GM12878 (cell line): ENCODE measurements at regions not wholly inside any gene's neighbourhood (a gene's known extent, or its start where the extent isn't known, plus 50 kb on each side); places are given as distances from the start of the nearest gene placed in this dataset.

ENCODE experiments used
- ATAC-seq: fragments of 200-7000 bp; cut with Tn5 transposase; 3 replicates; pipeline ENCODE4 v1.9.1; 2020; ENCODE audit warnings: mild to moderate bottlenecking, moderate library complexity
- BruUV-seq: library from RNA; stranded (reverse); fragments of 400-500 nt; replicated peaks from 2 replicates; lab custom pipeline; 2021; lab: Mats Ljungman, UMichigan
- CTCF ChIA-PET: fragments of 300-600 bp; sonication (Branson Sonifier 250); formaldehyde crosslinking; extraction: SDS; loops from one replicate; lab custom pipeline; 2021; ENCODE audit warnings: inconsistent platforms; lab: Yijun Ruan, JAX
- POLR2A ChIA-PET: fragments of 350-600 bp; formaldehyde crosslinking; extraction: SDS; loops from one replicate; lab custom pipeline; 2021; ENCODE audit warnings: inconsistent platforms; lab: Charles Lee
- RAD21 ChIA-PET: fragments of 300-600 bp; sonication (Branson Sonifier 250); formaldehyde crosslinking; loops from one replicate; lab custom pipeline; 2023; ENCODE audit warnings: antibody characterized with exemption; ENCODE audit not compliant: unreplicated experiment; lab: Charles Lee
- SMC1A ChIA-PET: fragments of 300-600 bp; sonication (Branson Sonifier 250); formaldehyde crosslinking; loops from one replicate; lab custom pipeline; 2023; ENCODE audit not compliant: unreplicated experiment, uncharacterized antibody; lab: Charles Lee
- DNase-seq: peaks from one replicate; pipeline ENCODE4 v3.0.0-alpha.2; 2011; ENCODE audit warnings: low read depth, low spot score
- FAIRE-seq: peaks from 3 replicates; lab custom pipeline; 2011; peaks lifted over from hg19 to GRCh38; lab: Jason Lieb, UNC
- H2AFZ ChIP-seq: 2 replicates; pipeline ENCODE4 v1.6.0; 2011; ENCODE audit warnings: low read depth, low read length, control low read depth; ENCODE audit not compliant: control insufficient read depth
- H3K27ac ChIP-seq: 2 replicates; pipeline ENCODE4 v1.5.1; 2011; ENCODE audit warnings: control low read depth; ENCODE audit not compliant: control insufficient read depth, insufficient read depth
- H3K27me3 ChIP-seq, 2 experiments: replicated peaks in 1 of 2; 2 replicates each; pipeline versions ENCODE4 v1.6.0 to v1.6.1; 2011; ENCODE audit warnings: low read length in 1 of 2; ENCODE audit not compliant: control insufficient read depth in 2 of 2, insufficient read depth in 2 of 2
- H3K36me3 ChIP-seq, 2 experiments: 2 replicates each; pipeline ENCODE4 v1.5.1; 2011; ENCODE audit warnings: low read length in 1 of 2; ENCODE audit not compliant: control insufficient read depth in 2 of 2, insufficient read depth in 2 of 2
- H3K4me1 ChIP-seq: 2 replicates; pipeline ENCODE4 v1.6.1; 2011; ENCODE audit warnings: mild to moderate bottlenecking, low read length, moderate library complexity, mixed read lengths; ENCODE audit not compliant: control insufficient read depth, insufficient read depth
- H3K4me2 ChIP-seq: 2 replicates; pipeline ENCODE4 v1.6.0; 2011; ENCODE audit warnings: control low read depth; ENCODE audit not compliant: control insufficient read depth, insufficient read depth
- H3K4me3 ChIP-seq: fragments of 200-600 bp; sonication (generic); 2 replicates; pipeline ENCODE4 v1.5.1; 2016
- H3K79me2 ChIP-seq: 2 replicates; pipeline ENCODE4 v1.6.0; 2011; ENCODE audit warnings: low read length; ENCODE audit not compliant: control insufficient read depth, insufficient read depth
- H3K9ac ChIP-seq: 2 replicates; pipeline ENCODE4 v1.8.0; 2011; ENCODE audit warnings: low read length, control low read depth, mixed read lengths; ENCODE audit not compliant: control insufficient read depth, insufficient read depth
- H3K9me3 ChIP-seq: replicated peaks from 3 replicates; pipeline ENCODE4 v1.5.1; 2011; ENCODE audit warnings: mild to moderate bottlenecking, low read length; ENCODE audit not compliant: control insufficient read depth, insufficient read depth
- H4K20me1 ChIP-seq: 2 replicates; pipeline ENCODE4 v1.6.0; 2011; ENCODE audit not compliant: control insufficient read depth, insufficient read depth
- CHD2 ChIP-seq: IDR thresholded peaks from 2 replicates; pipeline ENCODE4 v1.6.1; 2011; ENCODE audit warnings: low read depth, low read length, improper control_type of control experiment, borderline replicate concordance
- ESRRA ChIP-seq: IDR thresholded peaks from 2 replicates; pipeline ENCODE4 v1.6.1; 2012; ENCODE audit warnings: mild to moderate bottlenecking, low read length, improper control_type of control experiment
- ETV6 ChIP-seq, 2 experiments: fragments of 450-650 bp in 1 of 2; IDR thresholded peaks in 1 of 2; conservative IDR thresholded peaks in 1 of 2; 2 replicates each; pipeline ENCODE4 v1.6.1; 2014; ENCODE audit warnings: antibody characterized with exemption in 1 of 2, borderline replicate concordance in 1 of 2, low read depth in 1 of 2, mild to moderate bottlenecking in 1 of 2, moderate library complexity in 1 of 2
- HDAC2 ChIP-seq: fragments of 200-600 bp; sonication (generic); IDR thresholded peaks from 2 replicates; pipeline ENCODE4 v1.6.1; 2017
- JUND ChIP-seq: IDR thresholded peaks from 2 replicates; pipeline ENCODE4 v1.6.1; 2012; ENCODE audit warnings: low read depth, mild to moderate bottlenecking, low read length, improper control_type of control experiment, moderate library complexity
- LARP7 ChIP-seq: fragments of 450-650 bp; IDR thresholded peaks from 2 replicates; pipeline ENCODE4 v1.6.1; 2017; ENCODE audit warnings: mild to moderate bottlenecking
- MTA3 ChIP-seq: IDR thresholded peaks from 2 replicates; pipeline ENCODE4 v1.6.1; 2012; ENCODE audit warnings: low read length, inconsistent platforms, borderline replicate concordance
- POU2F2 ChIP-seq: IDR thresholded peaks from 3 replicates; pipeline ENCODE4 v1.6.1; 2011; ENCODE audit warnings: low read depth, mild to moderate bottlenecking, low read length, borderline replicate concordance
- RAD51 ChIP-seq: fragments of 450-650 bp; IDR thresholded peaks from 2 replicates; pipeline ENCODE4 v1.6.1; 2016; ENCODE audit warnings: moderate library complexity, mild to moderate bottlenecking, inconsistent platforms
- SP1 ChIP-seq: IDR thresholded peaks from one replicate; pipeline ENCODE4 v1.6.1; 2011; ENCODE audit warnings: low read depth, low read length
- TAF1 ChIP-seq: IDR thresholded peaks from 2 replicates; pipeline ENCODE4 v1.6.1; 2011; ENCODE audit warnings: mild to moderate bottlenecking, low read depth, low read length, borderline replicate concordance
- YY1 ChIP-seq: IDR thresholded peaks from 2 replicates; pipeline ENCODE4 v1.6.1; 2011; ENCODE audit warnings: low read depth, mild to moderate bottlenecking, low read length
- ZBED1 ChIP-seq: IDR thresholded peaks from 2 replicates; pipeline ENCODE4 v1.6.1; 2016; ENCODE audit warnings: borderline replicate concordance
- ZBTB11 ChIP-seq: fragments of 450-650 bp; formaldehyde crosslinking; IDR thresholded peaks from 2 replicates; pipeline ENCODE4 v1.5.0; 2022; ENCODE audit warnings: mild to moderate bottlenecking, missing genetic modification characterization
- ZZZ3 ChIP-seq: IDR thresholded peaks from 2 replicates; pipeline ENCODE4 v1.6.1; 2011; ENCODE audit warnings: low read depth; ENCODE audit not compliant: control insufficient read depth, insufficient read length
- WGBS: methylation state at CpG from one replicate; pipeline ENCODE4 v1.1.6; 2016; ENCODE audit warnings: low lambda C conversion rate; ENCODE audit not compliant: insufficient replicate concordance, insufficient coverage; ENCODE audit errors: missing lambda C conversion rate; 5-methylcytosine and 5-hydroxymethylcytosine counted together
- in situ Hi-C: fragments of 300-500 bp; cut with MboI; formaldehyde crosslinking; loops from 9 replicates; pipeline ENCODE4 v1.14.3; 2018; ENCODE audit warnings: mixed read lengths
- intact Hi-C: fragments of 100-400 bp; cut with micrococcal nuclease; formaldehyde crosslinking; loops from one replicate; pipeline ENCODE4 v1.14.2; 2022; ENCODE audit not compliant: unreplicated experiment
- TF ChIP-seq, protein P1 (sequence below): fragments of 450-650 bp; IDR thresholded peaks from 2 replicates; pipeline ENCODE4 v1.6.1; 2014; ENCODE audit warnings: mild to moderate bottlenecking
- TF ChIP-seq, protein P2 (sequence below): fragments of 450-650 bp; conservative IDR thresholded peaks from 2 replicates; pipeline ENCODE4 v1.6.1; 2017; ENCODE audit warnings: mild to moderate bottlenecking, moderate library complexity
- TF ChIP-seq, protein P3 (sequence below): IDR thresholded peaks from 2 replicates; pipeline ENCODE4 v1.6.1; 2012; ENCODE audit warnings: low read length, inconsistent platforms

DNA sequence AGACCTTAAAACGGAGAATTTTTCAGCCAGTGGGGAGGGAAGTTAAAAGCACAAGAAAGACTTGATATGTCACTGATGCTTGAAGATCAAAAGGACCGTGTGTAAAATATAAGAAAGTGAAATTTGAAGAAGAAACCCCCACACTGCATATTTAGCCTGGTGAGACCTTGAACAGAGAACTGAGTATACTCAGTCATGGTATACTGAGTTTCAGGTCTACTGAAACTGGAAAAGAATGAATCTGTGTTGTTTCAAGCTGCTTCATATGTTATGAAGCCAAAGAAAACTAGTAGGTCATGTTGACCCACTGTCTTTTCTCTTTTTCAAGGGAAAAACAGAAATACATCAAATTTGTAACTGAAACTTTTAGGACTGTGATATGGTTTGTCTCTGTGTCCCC lies 443.8 kb upstream of the GJE1 start:
- Histone ChIP-seq H3K9ac (no peak overlapping the region), H3K4me1 (no peaks in the 10 kb centered on the region), H3K36me3 (no peaks in the 10 kb centered on the region), H2AFZ (no peak overlapping the region), H3K79me2 (no peaks in the 10 kb centered on the region), H3K4me2 (no peak overlapping the region), H3K9me3 (no peaks in the 10 kb centered on the region), H3K27ac (no peak overlapping the region), H3K27me3 (no peaks in the 10 kb centered on the region), H3K4me3 (no peak overlapping the region), H4K20me1 (no peaks in the 10 kb centered on the region)
- intact Hi-C loops (no loop called here), in situ Hi-C loops (no loop called here)
- no peak for FAIRE-seq
- RAD21 ChIA-PET = no interaction called here
- POLR2A ChIA-PET = no interaction called here
- CTCF ChIA-PET = no interaction called here
- 0% methylated on average over 2 of the region's 2 CpGs for WGBS
- ATAC-seq = peak; percentile 71
- SMC1A ChIA-PET = no interaction called here
- BruUV-seq = no TSS peak
- TF ChIP-seq CHD2 (no peak), TAF1 (no peak), ESRRA (no peak), RAD51 (no peak), JUND (no peak), SP1 (no peak), MTA3 (no peak), ZZZ3 (no peak), ZBED1 (no peak), LARP7 (no peak), POU2F2 (no peak), ETV6 (conservative IDR thresholded peaks at IDR 0.05 in 1 of 2, IDR thresholded peaks at IDR 0.05 in 1 of 2; ENCODE audit: borderline replicate concordance in 1 of 2, low read depth in 1 of 2) (no peak), ZBTB11 (CRISPR knock-in tag) (no peak), HDAC2 (no peak), YY1 (no peak)
- TF ChIP-seq, protein P1, sequence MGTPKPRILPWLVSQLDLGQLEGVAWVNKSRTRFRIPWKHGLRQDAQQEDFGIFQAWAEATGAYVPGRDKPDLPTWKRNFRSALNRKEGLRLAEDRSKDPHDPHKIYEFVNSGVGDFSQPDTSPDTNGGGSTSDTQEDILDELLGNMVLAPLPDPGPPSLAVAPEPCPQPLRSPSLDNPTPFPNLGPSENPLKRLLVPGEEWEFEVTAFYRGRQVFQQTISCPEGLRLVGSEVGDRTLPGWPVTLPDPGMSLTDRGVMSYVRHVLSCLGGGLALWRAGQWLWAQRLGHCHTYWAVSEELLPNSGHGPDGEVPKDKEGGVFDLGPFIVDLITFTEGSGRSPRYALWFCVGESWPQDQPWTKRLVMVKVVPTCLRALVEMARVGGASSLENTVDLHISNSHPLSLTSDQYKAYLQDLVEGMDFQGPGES = no peak
- TF ChIP-seq, protein P2, sequence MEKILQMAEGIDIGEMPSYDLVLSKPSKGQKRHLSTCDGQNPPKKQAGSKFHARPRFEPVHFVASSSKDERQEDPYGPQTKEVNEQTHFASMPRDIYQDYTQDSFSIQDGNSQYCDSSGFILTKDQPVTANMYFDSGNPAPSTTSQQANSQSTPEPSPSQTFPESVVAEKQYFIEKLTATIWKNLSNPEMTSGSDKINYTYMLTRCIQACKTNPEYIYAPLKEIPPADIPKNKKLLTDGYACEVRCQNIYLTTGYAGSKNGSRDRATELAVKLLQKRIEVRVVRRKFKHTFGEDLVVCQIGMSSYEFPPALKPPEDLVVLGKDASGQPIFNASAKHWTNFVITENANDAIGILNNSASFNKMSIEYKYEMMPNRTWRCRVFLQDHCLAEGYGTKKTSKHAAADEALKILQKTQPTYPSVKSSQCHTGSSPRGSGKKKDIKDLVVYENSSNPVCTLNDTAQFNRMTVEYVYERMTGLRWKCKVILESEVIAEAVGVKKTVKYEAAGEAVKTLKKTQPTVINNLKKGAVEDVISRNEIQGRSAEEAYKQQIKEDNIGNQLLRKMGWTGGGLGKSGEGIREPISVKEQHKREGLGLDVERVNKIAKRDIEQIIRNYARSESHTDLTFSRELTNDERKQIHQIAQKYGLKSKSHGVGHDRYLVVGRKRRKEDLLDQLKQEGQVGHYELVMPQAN = no peak
- TF ChIP-seq, protein P3, sequence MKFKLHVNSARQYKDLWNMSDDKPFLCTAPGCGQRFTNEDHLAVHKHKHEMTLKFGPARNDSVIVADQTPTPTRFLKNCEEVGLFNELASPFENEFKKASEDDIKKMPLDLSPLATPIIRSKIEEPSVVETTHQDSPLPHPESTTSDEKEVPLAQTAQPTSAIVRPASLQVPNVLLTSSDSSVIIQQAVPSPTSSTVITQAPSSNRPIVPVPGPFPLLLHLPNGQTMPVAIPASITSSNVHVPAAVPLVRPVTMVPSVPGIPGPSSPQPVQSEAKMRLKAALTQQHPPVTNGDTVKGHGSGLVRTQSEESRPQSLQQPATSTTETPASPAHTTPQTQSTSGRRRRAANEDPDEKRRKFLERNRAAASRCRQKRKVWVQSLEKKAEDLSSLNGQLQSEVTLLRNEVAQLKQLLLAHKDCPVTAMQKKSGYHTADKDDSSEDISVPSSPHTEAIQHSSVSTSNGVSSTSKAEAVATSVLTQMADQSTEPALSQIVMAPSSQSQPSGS = no peak
- DNase-seq = peak; percentile 3
